Transverse colon (tissue), 3 donors: ENCODE measurements at regions not wholly inside any gene's neighbourhood (a gene's known extent, or its start where the extent isn't known, plus 50 kb on each side); places are given as distances from the start of the nearest gene placed in this dataset.

Experiments used
- CTCF ChIP-seq, 5 experiments: fragments of 200-600 bp in 3 of 5; fragments of 450-650 bp in 2 of 5; sonication (generic) in 3 of 5; IDR thresholded peaks; 1 replicate in 2 of 5; 2 replicates in 3 of 5; pipeline ENCODE4 v1.5.1; 2016 to 2017; ENCODE audit warnings: antibody characterized with exemption in 5 of 5, inconsistent platforms in 3 of 5, mild to moderate bottlenecking in 2 of 5, moderate library complexity in 1 of 5
- POLR2A ChIP-seq: fragments of 450-650 bp; IDR thresholded peaks from one replicate; pipeline ENCODE4 v1.6.1; 2016; ENCODE audit warnings: antibody characterized with exemption, mild to moderate bottlenecking, moderate library complexity

- TF ChIP-seq CTCF (IDR thresholded peaks at IDR 0.05) (no peak), POLR2A (no peak)
Observed at GRCh38 chr6:170129691-170130171, 161.1 kb downstream of the DLL1 start.
